ENCODE measurements at regions not wholly inside any gene's neighbourhood (a gene's known extent, or its start where the extent isn't known, plus 50 kb on each side); places are given as distances from the start of the nearest gene placed in this dataset.

- TF ChIP-seq CTCF (IDR thresholded peaks at IDR 0.05) (no peak), POLR2A (IDR thresholded peaks at IDR 0.05) (no peak)
These were observed 76.7 kb upstream of the ZFP64 start for GRCh38 chr20:52268184-52268749.
